Nucleus accumbens (tissue), 56 donors: ENCODE measurements at regions not wholly inside any gene's neighbourhood (a gene's known extent, or its start where the extent isn't known, plus 50 kb on each side); places are given as distances from the start of the nearest gene placed in this dataset.
"Not testable (repeated sequence)": the region's sequence is repeated elsewhere in the genome, so short reads cannot be mapped to it uniquely, and the experiment has no call there.

Experiments
- DNase-seq, 56 donors: peaks; one replicate each; lab custom pipeline; 2025; lab: John Stamatoyannopoulos, UW

DNA sequence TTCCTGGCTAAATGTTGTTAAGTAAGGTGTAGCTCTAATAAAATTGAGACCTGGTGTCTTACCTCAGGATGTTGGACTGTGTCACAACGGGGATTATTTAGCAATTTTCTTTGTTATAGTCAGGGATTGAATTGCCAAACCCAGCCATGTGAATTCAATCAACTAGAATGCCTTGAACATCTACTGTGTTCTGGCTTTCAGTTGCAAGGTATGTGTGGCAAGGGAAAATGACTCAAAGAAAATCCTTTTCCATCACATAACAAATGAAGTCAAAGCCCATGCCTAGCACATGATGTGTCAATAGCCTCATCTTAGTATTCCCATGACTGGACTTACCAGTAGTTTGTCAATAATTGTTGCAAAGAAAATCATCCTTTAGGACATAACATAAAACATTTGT, 519.8 kb upstream of the FLRT2 start:
- DNase-seq: no peak

DNA sequence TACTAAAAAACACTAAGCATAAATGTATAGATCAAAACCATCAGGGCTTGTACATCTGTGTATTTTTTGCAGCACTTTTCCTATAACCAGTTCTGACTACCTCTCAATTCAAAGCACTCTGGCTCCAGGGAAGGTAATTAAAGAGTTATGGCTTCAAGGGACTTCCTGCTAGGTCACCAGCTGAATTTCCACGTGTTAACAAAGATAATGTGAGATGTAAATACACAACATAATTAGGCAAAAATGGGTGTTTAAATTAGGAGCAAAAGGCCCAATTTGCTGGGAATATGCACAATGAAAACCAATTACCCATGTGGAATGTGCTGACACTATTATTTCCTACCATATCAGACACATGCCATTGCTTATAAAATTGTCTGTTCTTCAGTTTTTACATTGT, 513.4 kb upstream of the FLRT2 start:
- DNase-seq: no peak

DNA sequence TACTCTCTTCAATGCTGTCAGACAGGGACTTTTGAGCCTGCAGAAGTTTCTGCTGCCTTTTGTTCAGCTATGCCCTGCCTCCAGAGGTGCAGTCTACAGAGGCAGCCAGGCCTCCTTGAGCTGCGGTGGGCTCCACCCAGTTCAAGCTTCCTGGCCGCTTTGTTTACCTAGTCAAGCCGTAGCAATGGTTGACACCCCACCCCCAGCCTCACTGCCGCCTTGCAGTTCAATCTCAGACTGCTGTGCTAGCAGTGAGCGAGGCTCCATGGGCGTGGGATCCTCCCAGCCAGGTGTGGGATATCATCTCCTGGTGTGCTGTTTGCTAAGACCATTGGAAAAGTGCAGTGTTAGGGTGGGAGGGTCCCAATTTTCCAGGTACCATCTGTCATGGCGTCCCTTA, 506.1 kb upstream of the FLRT2 start:
- DNase-seq: not testable (repeated sequence)

DNA sequence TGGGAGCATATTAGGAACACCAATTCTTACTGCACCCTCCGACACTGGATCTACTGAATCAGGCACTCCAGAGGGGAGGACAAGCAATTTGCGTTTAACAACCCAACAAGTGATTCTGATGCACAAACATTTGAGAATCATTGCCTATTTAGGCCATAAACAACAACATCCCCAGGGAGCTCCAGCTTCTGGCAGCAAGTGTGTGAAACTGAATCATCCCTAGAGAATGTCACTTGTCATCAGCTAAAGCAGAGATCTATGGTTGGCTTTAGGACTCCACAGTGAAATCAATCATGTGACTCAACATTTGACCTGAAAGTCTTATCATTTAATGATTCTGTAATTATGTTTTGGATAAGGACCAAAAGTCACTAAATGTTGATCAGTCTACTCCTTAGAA, 505.0 kb upstream of the FLRT2 start:
- DNase-seq: no peak

DNA sequence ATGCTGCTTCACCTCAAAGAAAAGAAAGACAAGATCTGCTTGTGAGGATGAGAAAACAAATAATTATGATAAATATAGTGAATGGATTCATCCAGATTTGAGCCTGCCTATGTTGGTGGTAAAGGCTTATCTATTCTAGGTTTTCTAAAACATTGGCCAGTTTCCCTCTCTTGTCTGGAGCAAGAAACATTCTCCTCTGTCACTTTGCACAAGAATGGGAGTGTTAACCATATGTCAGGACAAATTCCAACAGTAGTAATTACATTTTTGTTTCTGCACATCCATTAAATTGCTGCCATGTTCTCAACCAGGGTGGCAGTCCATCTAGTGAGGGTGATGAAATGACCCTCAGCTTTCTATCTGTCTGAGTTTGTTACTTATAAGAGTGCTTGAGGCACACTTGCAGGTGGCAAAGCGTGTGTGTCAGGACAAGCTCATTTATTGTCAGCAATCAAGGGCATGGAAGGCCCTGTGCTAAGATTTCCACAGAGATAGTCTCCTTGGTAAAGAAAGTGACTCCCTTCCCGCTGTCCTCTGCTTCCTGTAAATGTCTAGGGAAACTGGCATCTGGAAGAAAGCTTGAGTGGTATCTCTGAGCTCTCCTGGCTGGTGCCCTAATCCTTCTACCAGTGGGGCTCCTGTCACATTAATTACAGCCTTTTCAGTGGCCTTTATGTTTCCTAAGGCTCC, 502.1 kb upstream of the FLRT2 start:
- DNase-seq: no peak

DNA sequence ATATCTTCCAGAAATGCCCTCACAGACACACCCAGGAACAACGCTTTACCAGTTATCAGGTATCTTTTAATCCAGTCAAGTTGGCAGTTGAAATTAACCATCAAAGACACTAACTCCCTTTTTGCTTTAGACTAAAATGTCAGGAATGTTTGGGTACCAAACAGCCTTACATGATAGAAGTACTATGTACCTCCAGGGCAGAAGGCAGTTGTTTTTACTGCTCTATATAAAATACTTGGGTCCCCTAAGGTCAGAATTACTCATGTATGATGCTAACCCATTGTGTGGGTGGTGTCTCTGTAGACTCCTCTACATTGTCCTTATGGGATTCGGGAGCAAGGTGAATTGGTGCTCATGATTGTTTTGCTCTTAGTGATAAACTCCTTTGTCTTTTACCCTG, 492.5 kb upstream of the FLRT2 start:
- DNase-seq: no peak

DNA sequence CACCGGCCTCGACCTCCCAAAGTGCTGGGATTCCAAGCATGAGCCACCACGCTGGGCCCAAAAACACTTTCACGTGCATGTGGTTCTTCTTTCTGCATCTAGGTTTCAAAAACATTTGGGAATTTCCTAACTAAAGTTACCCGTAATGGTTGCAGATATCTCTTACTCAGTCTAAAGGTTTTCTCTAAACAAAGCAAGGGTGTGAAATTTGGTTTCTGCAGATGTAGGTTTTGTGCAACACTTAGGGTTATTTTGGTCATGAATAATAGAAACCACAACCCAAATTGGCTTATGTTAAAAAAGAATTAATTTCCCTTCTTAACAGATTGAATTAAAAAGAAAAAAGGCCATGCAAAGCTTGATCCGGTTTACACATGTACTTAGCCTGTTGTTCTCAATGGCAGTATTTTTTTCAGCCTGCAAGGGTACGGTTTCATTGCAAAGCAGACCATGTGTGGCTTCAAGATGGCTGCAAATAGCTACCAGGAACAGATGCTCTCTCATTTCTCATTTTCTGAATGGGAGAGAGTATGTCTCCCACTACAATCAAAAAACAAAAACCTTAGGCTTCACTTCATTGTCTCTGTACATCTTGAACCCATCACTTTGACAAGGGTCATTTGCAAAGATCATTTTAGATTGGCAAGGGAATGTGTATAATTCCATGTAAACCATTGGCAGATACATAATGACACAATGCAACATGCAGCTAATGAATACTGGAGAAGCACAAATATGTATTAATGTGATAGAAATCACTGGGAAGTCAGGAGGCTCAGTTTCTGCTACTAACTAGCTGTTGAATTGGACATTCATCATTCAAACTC, 491.2 kb upstream of the FLRT2 start:
- no peak for DNase-seq

DNA sequence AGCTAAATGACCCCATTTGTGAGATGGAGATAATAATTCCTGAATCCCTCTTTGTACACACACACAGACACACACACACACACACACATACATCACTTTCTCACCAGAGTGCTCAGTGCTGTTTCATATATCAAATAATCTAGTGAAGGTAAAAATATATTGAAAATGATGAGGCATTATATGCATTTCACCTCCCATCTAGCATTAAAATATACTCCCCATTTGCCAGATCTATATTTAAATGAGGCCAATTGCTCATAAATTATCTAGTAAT, 490.7 kb upstream of the FLRT2 start:
- DNase-seq: no peak

DNA sequence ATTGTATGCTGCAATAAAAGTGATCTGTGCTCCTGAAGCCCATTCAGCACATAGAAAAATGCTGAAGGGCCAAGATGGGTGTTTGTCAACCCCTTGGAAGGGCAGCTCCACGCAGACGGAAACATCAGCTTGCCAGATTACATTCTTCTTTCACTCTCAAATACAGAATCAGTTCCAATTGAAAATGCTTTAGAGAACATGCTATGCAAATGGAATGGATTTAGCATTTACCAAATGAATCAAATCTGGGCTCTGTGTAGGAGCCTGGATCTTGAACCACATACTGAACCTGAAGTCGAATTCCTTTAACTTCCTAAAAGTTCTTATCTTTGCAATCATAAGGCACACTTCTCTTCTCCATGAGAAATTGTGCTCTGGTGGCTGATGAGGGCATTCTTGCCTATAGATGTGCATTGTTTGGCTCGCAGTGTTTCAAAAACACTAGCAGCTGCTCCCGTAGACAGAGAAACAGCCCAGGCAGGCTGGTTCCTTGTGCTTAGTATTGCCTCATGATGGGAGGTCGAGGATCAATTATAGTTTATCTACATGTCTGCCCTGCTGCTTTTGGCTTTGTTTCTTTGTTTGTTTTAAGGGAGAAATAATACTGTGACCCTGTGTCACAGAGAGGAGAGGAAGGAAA, 489.8 kb upstream of the FLRT2 start:
- no peak for DNase-seq

DNA sequence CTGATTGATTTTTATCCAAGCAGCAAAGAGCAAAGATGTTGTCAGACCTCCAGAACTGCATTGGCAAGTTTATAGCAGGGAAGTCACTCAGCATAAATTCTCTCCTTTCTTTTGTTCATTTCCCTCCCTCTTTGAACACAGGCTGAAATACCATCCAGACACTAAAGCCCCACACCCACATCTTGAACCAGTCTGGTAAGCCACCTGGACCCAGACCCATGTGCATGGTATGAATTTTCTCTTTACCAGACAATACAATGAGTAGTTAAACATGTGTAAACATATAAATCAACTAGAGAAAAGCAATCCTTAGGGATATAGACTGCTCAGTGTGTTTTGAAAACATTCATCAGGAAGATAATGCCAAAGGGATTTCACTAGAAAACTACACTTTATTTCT, 488.3 kb upstream of the FLRT2 start:
- DNase-seq: no peak

DNA sequence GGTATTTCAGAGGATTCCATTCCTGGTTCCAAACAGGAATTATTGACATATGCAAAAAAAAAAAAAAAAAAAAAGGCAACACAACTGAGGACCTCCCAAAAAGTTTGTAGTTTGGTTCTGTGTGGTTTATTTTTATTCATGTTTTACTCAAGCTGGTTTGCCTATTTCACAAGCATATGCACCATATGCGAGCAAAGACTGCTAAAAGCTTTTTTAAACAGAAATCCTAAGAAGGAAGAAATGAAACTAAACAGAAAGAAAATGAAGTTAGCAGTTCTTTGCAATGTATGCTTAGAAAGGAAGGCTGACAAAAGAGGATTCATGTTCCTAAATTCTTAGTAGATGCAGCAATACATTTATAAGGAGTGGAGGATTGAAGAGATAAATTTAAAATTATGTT, 487.6 kb upstream of the FLRT2 start:
- DNase-seq: no peak

DNA sequence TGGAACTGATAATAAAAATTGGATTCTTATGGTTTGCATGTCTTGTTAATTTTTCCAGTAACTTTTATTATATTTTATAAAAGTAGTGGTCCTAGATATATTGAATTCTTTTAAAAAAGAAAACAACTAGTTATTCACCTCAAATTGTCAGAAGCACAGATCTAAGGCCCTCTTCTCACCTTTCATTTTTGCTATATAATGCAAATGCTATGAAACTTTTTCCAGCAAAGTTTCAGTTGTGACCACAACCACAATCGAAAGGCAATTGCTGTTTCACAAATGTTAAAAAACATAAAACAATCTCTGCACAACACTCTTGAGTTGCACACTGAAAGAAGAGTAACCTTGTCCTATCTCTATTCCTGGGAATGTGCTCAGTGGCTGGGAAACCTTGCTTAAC, 479.8 kb upstream of the FLRT2 start:
- no peak for DNase-seq

DNA sequence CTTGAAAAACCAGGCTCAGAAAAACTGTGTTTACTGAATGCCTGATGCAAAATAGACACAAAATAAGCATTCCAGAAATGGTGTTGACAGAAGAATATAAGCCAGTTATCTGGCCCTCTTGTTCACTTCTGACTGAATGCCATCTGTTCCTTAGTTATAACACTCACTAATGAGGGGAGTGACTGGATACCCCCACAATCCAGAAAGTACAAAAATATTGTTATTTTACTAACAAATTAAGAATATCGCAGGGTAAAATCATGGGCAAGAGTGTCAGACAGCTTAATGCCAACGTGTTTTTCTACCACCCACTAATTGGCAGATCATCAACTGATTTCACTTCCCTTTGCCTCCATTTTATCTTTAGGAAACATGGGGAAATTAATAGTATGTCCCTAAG, 477.3 kb upstream of the FLRT2 start:
- no peak for DNase-seq

DNA sequence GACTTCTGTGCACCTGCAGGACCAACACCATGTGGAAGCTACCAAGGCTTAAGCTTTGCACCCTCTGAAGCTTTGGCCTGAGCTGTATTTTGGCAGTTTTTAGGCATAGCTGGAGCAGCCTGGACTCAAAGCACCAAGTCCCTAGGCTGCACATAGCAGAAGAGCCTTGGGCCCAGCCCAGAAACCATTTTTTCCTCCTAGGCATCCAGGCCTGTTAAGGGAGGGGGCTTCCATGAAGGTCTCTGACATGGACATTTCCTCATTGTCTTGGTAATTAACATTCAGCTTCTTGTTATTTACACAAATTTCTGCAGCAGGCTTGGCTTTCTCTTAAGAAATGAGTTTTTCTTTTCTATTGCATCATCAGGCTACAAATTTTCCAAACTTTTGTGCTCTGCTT, 475.8 kb upstream of the FLRT2 start:
- DNase-seq: no peak

DNA sequence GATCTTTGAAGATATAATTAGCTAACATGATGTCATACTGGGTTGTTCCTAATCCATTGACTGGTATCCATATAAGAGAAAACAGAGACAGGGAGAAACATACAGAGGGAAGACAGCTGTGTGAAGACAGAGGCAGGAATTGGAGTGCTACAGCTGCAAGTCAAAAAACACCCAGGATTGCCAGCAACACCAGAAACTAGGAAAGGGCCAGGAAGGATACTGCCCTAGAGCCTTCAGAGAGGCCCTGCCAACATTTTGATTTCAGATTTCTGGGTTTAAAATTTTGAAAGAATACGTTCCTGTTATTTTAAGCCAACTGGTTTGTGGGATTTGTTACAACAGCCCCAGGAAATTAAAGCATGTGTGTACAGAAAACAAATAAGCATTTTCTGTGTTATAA, 473.7 kb upstream of the FLRT2 start:
- DNase-seq: no peak

DNA sequence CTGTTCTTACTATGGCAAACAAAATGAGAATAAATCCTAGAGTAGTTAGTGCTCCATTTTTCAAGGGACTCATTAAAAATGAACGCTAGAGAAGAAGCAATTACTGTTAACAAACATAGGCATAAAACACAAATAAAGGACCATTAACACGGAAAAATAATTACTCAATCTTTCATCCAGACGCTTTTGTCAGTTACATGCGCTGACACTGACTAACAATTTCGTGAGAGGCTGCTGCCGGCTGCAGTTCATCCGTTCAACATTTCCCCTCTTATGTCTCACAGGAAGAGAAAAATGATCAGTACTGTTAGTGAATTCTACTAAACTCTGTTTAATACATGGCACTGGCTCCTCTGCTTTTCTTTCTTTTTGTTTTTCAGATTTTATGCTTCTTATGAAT, 472.7 kb upstream of the FLRT2 start:
- no peak for DNase-seq

DNA sequence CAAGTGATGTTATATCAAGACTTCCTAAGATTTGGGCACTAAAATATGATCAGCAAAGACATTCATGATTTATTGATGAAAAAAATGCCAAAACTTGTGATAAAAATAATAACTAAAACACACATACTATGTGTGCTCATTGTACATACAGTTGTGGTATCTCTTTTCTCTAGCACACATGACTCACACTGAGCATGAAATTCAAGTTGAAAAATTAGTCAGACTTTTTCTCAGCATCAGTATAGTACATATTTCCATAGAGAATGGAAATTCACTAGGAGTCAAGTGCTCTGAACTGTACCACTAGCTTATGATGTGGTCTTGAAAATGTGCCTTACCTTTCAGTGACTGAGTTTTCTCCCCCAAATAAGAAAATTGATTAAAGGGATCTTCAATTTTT, 471.8 kb upstream of the FLRT2 start:
- no peak for DNase-seq

DNA sequence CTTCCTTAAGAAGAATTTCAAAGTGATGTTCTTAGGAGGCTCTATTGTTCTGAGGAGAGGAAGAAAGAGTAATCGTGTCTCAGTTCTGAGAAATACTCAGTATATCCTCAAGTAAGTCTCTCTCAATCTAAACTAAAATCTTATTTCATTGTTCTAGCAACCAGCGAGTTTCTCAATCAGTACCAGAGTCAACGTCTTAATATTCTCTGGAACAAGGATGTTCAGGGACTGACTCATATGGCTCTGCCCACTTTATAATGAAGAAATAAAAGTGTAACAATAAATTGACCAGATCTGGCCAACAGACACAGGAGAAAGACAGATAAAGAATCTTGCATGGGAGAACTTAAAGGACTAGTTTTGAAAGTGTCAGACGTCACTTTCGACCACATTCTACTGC, 469.8 kb upstream of the FLRT2 start:
- no peak for DNase-seq

DNA sequence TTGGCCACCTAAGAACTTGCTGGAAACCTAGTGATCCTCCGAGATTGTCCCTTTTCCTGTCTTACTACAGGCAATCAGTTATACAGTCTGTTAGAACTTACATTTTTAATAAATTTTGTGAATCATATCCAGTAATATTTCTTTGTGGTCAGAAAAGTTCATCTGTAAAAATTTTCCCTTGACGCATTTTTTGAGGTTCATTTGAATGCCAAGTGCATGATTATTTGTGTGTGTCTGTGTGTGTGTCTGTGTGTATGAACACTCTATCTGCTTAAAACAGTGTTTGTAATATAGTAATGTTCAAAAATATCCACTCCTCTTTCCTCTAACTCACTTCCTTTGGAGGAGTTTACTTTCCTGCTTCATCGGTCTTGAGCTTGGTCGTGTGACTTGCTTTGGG, 468.7 kb upstream of the FLRT2 start:
- DNase-seq: no peak

DNA sequence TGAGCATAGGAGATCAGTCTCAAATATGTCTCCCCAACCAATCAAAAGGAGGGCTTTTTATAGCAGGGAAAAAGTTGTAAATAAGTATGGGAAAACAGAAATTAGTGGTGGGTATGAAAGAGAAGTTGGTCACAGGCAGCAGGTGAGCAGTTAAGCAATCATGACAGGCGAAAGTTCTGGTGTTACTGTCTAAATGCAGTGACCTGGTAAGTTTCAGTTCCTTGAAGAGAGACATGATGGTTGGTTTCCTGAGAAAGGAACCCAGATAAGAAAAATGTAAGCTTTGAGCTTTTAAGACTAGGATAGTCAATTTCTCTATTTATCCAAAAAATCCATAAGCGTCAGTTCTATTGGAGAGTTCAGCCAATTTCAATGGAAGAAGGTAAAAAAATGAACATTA, 466.2 kb upstream of the FLRT2 start:
- DNase-seq: no peak

DNA sequence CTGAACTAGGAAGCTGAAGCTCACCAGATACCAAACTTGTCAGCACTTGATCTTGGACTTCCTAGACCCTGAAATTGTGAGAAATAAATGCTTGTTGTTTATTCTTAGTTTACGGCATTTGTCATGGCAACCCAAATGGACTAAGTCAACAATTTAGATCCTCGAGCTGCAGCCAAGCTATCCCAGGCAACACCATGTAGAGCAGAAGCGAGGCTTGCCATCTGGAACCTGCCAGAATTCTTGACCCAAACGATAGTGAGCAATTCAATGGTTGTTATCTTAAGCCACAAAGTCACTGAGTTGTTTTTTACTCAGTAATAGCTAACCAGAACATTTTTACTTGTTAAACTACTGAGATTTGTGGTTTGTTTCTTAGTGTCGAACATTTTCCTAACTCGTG, 458.5 kb upstream of the FLRT2 start:
- DNase-seq: no peak

DNA sequence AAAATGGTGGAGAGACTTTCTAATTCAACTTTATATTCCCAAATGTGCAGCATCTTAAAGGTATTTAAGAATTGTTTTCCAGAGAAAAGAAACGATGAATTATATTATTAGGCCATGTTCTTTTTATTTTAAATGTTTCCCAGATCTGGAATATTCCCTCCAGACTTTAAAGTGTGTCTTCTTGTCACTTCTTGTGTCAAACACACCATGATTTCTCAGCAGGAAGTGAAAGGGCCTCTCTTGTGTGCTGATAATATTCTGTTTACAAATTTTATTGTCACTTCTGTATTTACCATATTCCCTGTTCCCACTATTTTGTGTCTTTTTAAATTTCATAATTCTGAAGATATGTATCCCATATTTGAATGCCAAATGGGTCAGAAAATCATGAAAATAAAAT, 455.0 kb upstream of the FLRT2 start:
- DNase-seq: no peak
